Glomerular endothelial cell (primary cell): ENCODE measurements at regions not wholly inside any gene's neighbourhood (a gene's known extent, or its start where the extent isn't known, plus 50 kb on each side); places are given as distances from the start of the nearest gene placed in this dataset.

ENCODE experiments used
- DNase-seq: peaks from one replicate; pipeline ENCODE4 v3.0.0-alpha.2; 2011; ENCODE audit warnings: low read depth, low spot score; ENCODE audit errors: extremely low read depth

GRCh38 chr11:19351426-19351825 is 110.7 kb upstream of the E2F8 start:
- DNase-seq, result no peak

GRCh38 chr11:19350160-19350559 is 109.4 kb upstream of the E2F8 start:
- DNase-seq, result no peak

- no peak for DNase-seq
Observed at GRCh38 chr11:19349340-19350025, 108.7 kb upstream of the E2F8 start.

- no peak for DNase-seq
Observed at GRCh38 chr11:19347911-19348310, 107.2 kb upstream of the E2F8 start.

- no peak for DNase-seq
Observed at GRCh38 chr11:19345848-19346681, 105.3 kb upstream of the E2F8 start.

- no peak for DNase-seq
Observed at GRCh38 chr11:19345519-19345847, 104.7 kb upstream of the E2F8 start.

GRCh38 chr11:19344661-19345518 is 104.1 kb upstream of the E2F8 start:
- no peak for DNase-seq

GRCh38 chr11:19342036-19342435 is 101.3 kb upstream of the E2F8 start:
- DNase-seq, result no peak

GRCh38 chr11:19338375-19338774 is 97.6 kb upstream of the E2F8 start:
- DNase-seq, result no peak

GRCh38 chr11:19337779-19338178 is 97.0 kb upstream of the E2F8 start:
- DNase-seq, result no peak

- no peak for DNase-seq
Observed at GRCh38 chr11:19336331-19336730, 95.6 kb upstream of the E2F8 start.

GRCh38 chr11:19332476-19332875 is 91.7 kb upstream of the E2F8 start:
- DNase-seq, result no peak

GRCh38 chr11:19330416-19330815 is 89.7 kb upstream of the E2F8 start:
- DNase-seq, result no peak

GRCh38 chr11:19329970-19330369 is 89.2 kb upstream of the E2F8 start:
- DNase-seq, result no peak

GRCh38 chr11:19328586-19329311 is 88.0 kb upstream of the E2F8 start:
- no peak for DNase-seq

GRCh38 chr11:19327280-19327679 is 86.5 kb upstream of the E2F8 start:
- no peak for DNase-seq

- no peak for DNase-seq
Observed at GRCh38 chr11:19326499-19326898, 85.8 kb upstream of the E2F8 start.

- no peak for DNase-seq
Observed at GRCh38 chr11:19323502-19323901, 82.8 kb upstream of the E2F8 start.

- no peak for DNase-seq
Observed at GRCh38 chr11:19321351-19321750, 80.6 kb upstream of the E2F8 start.

GRCh38 chr11:19320827-19321226 is 80.1 kb upstream of the E2F8 start:
- no peak for DNase-seq

GRCh38 chr11:19316434-19316833 is 75.7 kb upstream of the E2F8 start:
- no peak for DNase-seq
